ENCODE measurements at regions not wholly inside any gene's neighbourhood (a gene's known extent, or its start where the extent isn't known, plus 50 kb on each side); places are given as distances from the start of the nearest gene placed in this dataset.

DNA sequence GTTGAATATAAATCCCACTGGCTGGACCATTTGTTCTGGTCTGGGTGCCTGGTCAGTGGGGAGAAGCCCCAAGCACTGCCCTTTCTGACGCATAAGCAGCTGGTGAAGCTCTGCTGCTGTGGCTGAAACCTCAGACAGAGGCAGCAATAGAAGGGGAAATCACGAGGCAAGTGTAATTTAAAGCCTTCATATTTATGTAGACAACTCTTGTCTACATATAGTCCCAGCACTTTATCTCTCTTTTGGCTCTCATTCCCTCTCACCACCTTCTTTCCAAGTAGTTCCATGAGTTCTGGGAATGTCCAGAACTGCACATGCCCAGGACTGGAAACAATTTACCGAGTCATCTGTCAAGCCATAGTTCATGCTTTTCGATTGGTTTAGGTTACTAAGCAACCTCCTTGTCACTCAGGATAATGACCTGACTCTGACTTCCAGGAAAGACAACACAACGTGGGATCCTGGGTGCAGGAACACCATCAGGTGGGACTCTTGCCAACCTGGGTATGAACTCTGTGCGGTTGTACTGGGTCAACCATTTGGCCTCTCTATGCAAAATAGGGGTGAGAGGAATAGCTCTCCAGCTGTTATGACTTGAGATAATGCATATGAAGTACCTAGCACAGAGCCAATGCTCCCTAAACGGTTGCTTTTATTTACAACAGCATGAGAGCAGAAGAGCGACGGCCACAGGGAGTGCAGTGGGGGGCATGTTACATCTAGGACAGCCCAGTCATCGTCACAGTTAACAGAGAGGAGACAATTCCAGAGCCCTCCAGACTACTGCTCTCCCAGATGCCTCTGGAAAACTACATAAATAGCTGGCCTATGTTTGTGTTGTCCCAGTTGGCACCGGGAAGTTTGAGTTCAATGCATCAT is 321.9 kb downstream of the FOXO1 start:
- TF ChIP-seq EP300 (IDR thresholded peaks at IDR 0.05): no peak
- no peak for TF ChIP-seq POLR2A (IDR thresholded peaks at IDR 0.05)
